PC-3 (cell line): ENCODE measurements at regions not wholly inside any gene's neighbourhood (a gene's known extent, or its start where the extent isn't known, plus 50 kb on each side); places are given as distances from the start of the nearest gene placed in this dataset.

Experiments used
- EZH2 ChIP-seq: fragments of 300-600 bp; sonication (generic); IDR thresholded peaks from one replicate; pipeline ENCODE4 v1.6.1; 2017; ENCODE audit warnings: antibody characterized with exemption, mild to moderate bottlenecking, low read length; ENCODE audit not compliant: unreplicated experiment
- TF ChIP-seq, protein P1 (sequence below): fragments of 300-600 bp; sonication (generic); conservative IDR thresholded peaks from 2 replicates; pipeline ENCODE4 v1.5.1; 2017; ENCODE audit warnings: antibody characterized with exemption, low read depth, mild to moderate bottlenecking, low read length

DNA sequence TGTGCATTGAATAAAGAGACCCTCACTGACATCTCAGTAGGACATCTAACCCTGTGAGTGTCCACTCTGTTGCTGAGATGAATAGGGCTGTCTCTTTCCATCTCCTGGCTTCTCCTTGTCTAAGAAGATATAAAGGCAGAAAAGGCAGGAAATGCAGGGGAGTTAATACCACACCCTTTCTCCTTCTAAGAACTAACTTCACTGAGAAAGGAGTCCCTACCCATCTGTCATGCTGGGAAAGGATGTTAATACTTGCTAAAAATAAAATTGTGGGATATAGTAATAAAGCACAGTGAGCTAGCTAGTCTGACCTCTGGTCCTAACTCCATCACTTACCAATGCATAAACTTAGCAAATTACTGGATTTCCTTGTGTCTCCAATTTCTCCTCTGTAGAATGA is 213.9 kb upstream of the FIGN start:
- TF ChIP-seq, protein P1, sequence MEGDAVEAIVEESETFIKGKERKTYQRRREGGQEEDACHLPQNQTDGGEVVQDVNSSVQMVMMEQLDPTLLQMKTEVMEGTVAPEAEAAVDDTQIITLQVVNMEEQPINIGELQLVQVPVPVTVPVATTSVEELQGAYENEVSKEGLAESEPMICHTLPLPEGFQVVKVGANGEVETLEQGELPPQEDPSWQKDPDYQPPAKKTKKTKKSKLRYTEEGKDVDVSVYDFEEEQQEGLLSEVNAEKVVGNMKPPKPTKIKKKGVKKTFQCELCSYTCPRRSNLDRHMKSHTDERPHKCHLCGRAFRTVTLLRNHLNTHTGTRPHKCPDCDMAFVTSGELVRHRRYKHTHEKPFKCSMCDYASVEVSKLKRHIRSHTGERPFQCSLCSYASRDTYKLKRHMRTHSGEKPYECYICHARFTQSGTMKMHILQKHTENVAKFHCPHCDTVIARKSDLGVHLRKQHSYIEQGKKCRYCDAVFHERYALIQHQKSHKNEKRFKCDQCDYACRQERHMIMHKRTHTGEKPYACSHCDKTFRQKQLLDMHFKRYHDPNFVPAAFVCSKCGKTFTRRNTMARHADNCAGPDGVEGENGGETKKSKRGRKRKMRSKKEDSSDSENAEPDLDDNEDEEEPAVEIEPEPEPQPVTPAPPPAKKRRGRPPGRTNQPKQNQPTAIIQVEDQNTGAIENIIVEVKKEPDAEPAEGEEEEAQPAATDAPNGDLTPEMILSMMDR, result no peak
- no peak for TF ChIP-seq EZH2
